ENCODE measurements at regions not wholly inside any gene's neighbourhood (a gene's known extent, or its start where the extent isn't known, plus 50 kb on each side); places are given as distances from the start of the nearest gene placed in this dataset.

- Histone ChIP-seq H3K4me3 (replicated peaks; ENCODE audit: insufficient read depth, low read length) (no peak overlapping the region), H3K27me3 (ENCODE audit: insufficient read depth, poor library complexity, severe bottlenecking) (no peaks in the 10 kb centered on the region), H3K27ac (replicated peaks) (no peak overlapping the region)
- DNase-seq (ENCODE audit: low read depth in 1 of 2, low spot score in 1 of 2), result no peak
- TF ChIP-seq POLR2AphosphoS5 (IDR thresholded peaks at IDR 0.05; ENCODE audit: low read depth) (no peak), REST (IDR thresholded peaks at IDR 0.05; ENCODE audit: insufficient replicate concordance, low read depth) (no peak), GABPA (IDR thresholded peaks at IDR 0.05; ENCODE audit: low read depth) (no peak), SPI1 (IDR thresholded peaks at IDR 0.05; ENCODE audit: borderline replicate concordance, low read depth) (no peak)
- TF ChIP-seq, protein P1, sequence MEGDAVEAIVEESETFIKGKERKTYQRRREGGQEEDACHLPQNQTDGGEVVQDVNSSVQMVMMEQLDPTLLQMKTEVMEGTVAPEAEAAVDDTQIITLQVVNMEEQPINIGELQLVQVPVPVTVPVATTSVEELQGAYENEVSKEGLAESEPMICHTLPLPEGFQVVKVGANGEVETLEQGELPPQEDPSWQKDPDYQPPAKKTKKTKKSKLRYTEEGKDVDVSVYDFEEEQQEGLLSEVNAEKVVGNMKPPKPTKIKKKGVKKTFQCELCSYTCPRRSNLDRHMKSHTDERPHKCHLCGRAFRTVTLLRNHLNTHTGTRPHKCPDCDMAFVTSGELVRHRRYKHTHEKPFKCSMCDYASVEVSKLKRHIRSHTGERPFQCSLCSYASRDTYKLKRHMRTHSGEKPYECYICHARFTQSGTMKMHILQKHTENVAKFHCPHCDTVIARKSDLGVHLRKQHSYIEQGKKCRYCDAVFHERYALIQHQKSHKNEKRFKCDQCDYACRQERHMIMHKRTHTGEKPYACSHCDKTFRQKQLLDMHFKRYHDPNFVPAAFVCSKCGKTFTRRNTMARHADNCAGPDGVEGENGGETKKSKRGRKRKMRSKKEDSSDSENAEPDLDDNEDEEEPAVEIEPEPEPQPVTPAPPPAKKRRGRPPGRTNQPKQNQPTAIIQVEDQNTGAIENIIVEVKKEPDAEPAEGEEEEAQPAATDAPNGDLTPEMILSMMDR (IDR thresholded peaks at IDR 0.05; ENCODE audit: insufficient read depth, low read length), result no peak
Observed at GRCh38 chr17:55668312-55668920, 54.2 kb downstream of the TMEM100 start.

GRCh38 chr17:55666806-55667205 lies 55.9 kb downstream of the TMEM100 start:
- DNase-seq (ENCODE audit: low read depth in 1 of 2, low spot score in 1 of 2), result peak in 1 of 2 experiments; percentile 32
- no peak overlapping the region for H3K27ac ChIP-seq (replicated peaks)
- no peaks in the 10 kb centered on the region for H3K27me3 ChIP-seq (ENCODE audit: insufficient read depth, poor library complexity, severe bottlenecking)
- TF ChIP-seq SPI1 (IDR thresholded peaks at IDR 0.05; ENCODE audit: borderline replicate concordance, low read depth), result no peak
- no peak for TF ChIP-seq POLR2AphosphoS5 (IDR thresholded peaks at IDR 0.05; ENCODE audit: low read depth)
- no peak for TF ChIP-seq GABPA (IDR thresholded peaks at IDR 0.05; ENCODE audit: low read depth)
- TF ChIP-seq REST (IDR thresholded peaks at IDR 0.05; ENCODE audit: insufficient replicate concordance, low read depth), result no peak
- no peak overlapping the region for H3K4me3 ChIP-seq (replicated peaks; ENCODE audit: insufficient read depth, low read length)

GRCh38 chr17:55664287-55664686 lies 58.4 kb downstream of the TMEM100 start:
- Histone ChIP-seq H3K27me3 (ENCODE audit: insufficient read depth, poor library complexity, severe bottlenecking) (no peaks in the 10 kb centered on the region), H3K27ac (replicated peaks) (peak overlapping the region; percentile 62), H3K4me3 (replicated peaks; ENCODE audit: insufficient read depth, low read length) (no peak overlapping the region)
- TF ChIP-seq SPI1 (IDR thresholded peaks at IDR 0.05; ENCODE audit: borderline replicate concordance, low read depth), result peak; percentile 87
- TF ChIP-seq POLR2AphosphoS5 (IDR thresholded peaks at IDR 0.05; ENCODE audit: low read depth), result no peak
- TF ChIP-seq REST (IDR thresholded peaks at IDR 0.05; ENCODE audit: insufficient replicate concordance, low read depth), result no peak
- TF ChIP-seq GABPA (IDR thresholded peaks at IDR 0.05; ENCODE audit: low read depth), result no peak
- peak; percentile 28 to 82 for DNase-seq (ENCODE audit: low read depth in 1 of 2, low spot score in 1 of 2)

- DNase-seq (ENCODE audit: low read depth in 1 of 2, low spot score in 1 of 2), result no peak
- no peak overlapping the region for H3K27ac ChIP-seq (replicated peaks)
- TF ChIP-seq, protein P1 (IDR thresholded peaks at IDR 0.05; ENCODE audit: insufficient read depth, low read length), result no peak
- TF ChIP-seq POLR2AphosphoS5 (IDR thresholded peaks at IDR 0.05; ENCODE audit: low read depth), result no peak
- no peak for TF ChIP-seq SPI1 (IDR thresholded peaks at IDR 0.05; ENCODE audit: borderline replicate concordance, low read depth)
- no peak for TF ChIP-seq GABPA (IDR thresholded peaks at IDR 0.05; ENCODE audit: low read depth)
- no peak for TF ChIP-seq REST (IDR thresholded peaks at IDR 0.05; ENCODE audit: insufficient replicate concordance, low read depth)
Observed at GRCh38 chr17:55663400-55663799, 59.3 kb downstream of the TMEM100 start.

More at GRCh38 chr17:55663400-55663799, 59.3 kb downstream of the TMEM100 start:
- Histone ChIP-seq H3K27me3 (ENCODE audit: insufficient read depth, poor library complexity, severe bottlenecking) (no peaks in the 10 kb centered on the region), H3K4me3 (replicated peaks; ENCODE audit: insufficient read depth, low read length) (no peak overlapping the region)
